Hematopoietic multipotent progenitor cell treated with erythropoietin and hydrocortisone succinate and interleukin-3 and kit ligand, for 4 days (in vitro differentiated cells): ENCODE measurements at regions not wholly inside any gene's neighbourhood (a gene's known extent, or its start where the extent isn't known, plus 50 kb on each side); places are given as distances from the start of the nearest gene placed in this dataset.

ENCODE experiments used
- DNase-seq: peaks from one replicate; pipeline ENCODE4 v3.0.0-alpha.2; 2015

- no peak for DNase-seq
These were observed 353.0 kb downstream of the IDS start for GRCh38 chrX:149151805-149152757.

- DNase-seq: peak; percentile 79
These were observed 359.2 kb downstream of the IDS start for GRCh38 chrX:149145845-149146285.

- no peak for DNase-seq
These were observed 373.3 kb downstream of the IDS start for GRCh38 chrX:149131774-149132173.

GRCh38 chrX:149129767-149130166, 375.3 kb downstream of the IDS start:
- DNase-seq: no peak

- DNase-seq: no peak
These were observed 380.5 kb downstream of the IDS start for GRCh38 chrX:149124526-149125108.

GRCh38 chrX:149121206-149121920, 383.7 kb downstream of the IDS start:
- no peak for DNase-seq

GRCh38 chrX:149120459-149120858, 384.6 kb downstream of the IDS start:
- DNase-seq: peak; percentile 34

- DNase-seq: no peak
These were observed 390.2 kb downstream of the IDS start for GRCh38 chrX:149114874-149115273.

GRCh38 chrX:149114001-149114400, 391.1 kb downstream of the IDS start:
- no peak for DNase-seq

GRCh38 chrX:149097786-149098185, 407.3 kb downstream of the IDS start:
- peak; percentile 9 for DNase-seq

GRCh38 chrX:149092179-149092578, 412.9 kb downstream of the IDS start:
- no peak for DNase-seq

GRCh38 chrX:149079805-149080406, 425.2 kb downstream of the IDS start:
- DNase-seq: no peak

GRCh38 chrX:149074398-149074797, 430.7 kb downstream of the IDS start:
- DNase-seq: peak; percentile 65

GRCh38 chrX:149073479-149073878, 431.6 kb downstream of the IDS start:
- no peak for DNase-seq

GRCh38 chrX:149069899-149070298, 435.2 kb downstream of the IDS start:
- DNase-seq: no peak

GRCh38 chrX:149060921-149061320, 444.2 kb downstream of the IDS start:
- DNase-seq: no peak
